ENCODE measurements at regions not wholly inside any gene's neighbourhood (a gene's known extent, or its start where the extent isn't known, plus 50 kb on each side); places are given as distances from the start of the nearest gene placed in this dataset.

GRCh38 chr3:186421946-186422345 lies 59.9 kb upstream of the DGKG start:
- Histone ChIP-seq H3K36me3 (ENCODE audit: control insufficient read depth, insufficient read depth, low read length) (no peaks in the 10 kb centered on the region), H3K27me3 (ENCODE audit: control insufficient read depth in 2 of 2, insufficient read depth in 2 of 2, low read length in 2 of 2) (peaks cover 13 to 25% of the 10 kb centered on the region in 2 experiments), H3K4me1 (replicated peaks in 1 of 2; ENCODE audit: control insufficient read depth in 2 of 2, insufficient read depth in 2 of 2, low read length in 2 of 2) (no peaks in the 10 kb centered on the region; a peak in 1 of 5 replicates), H3K27ac (ENCODE audit: extremely low read depth, low read depth, low read length) (no peak overlapping the region), H3K79me2 (ENCODE audit: control insufficient read depth, insufficient read depth, low read length) (no peaks in the 10 kb centered on the region), H3K4me3 (no peak overlapping the region), H3K4me2 (ENCODE audit: insufficient read depth, low read length) (no peak overlapping the region), H4K20me1 (replicated peaks; ENCODE audit: control insufficient read depth, insufficient read depth, low read length) (no peaks in the 10 kb centered on the region), H2AFZ (ENCODE audit: low read depth, low read length) (no peak overlapping the region), H3K9me1 (ENCODE audit: control insufficient read depth, insufficient read depth, low read length) (no peaks in the 10 kb centered on the region), H3K9me3 (replicated peaks; ENCODE audit: control insufficient read depth, insufficient read depth, low read depth, low read length) (no peaks in the 10 kb centered on the region), H3K9ac (ENCODE audit: insufficient read depth in 1 of 2, low read depth in 2 of 2, low read length in 2 of 2) (no peak overlapping the region)
- intact Hi-C loops (cut with micrococcal nuclease), result no loop called here
- ATAC-seq (no peak), DNase-seq (ENCODE audit: extremely low read depth in 1 of 4, low spot score in 3 of 4) (no peak), FAIRE-seq (no peak)
- BruUV-seq (replicated peaks), result no TSS peak
- in situ Hi-C loops (cut with MboI), result no loop called here
- ChIA-PET CTCF (ENCODE audit: low intra/inter-chr PET ratio) (no interaction called here), POLR2A (interaction anchor here (0.6 kb wide), 1 partner anchor 120 kb away, joined by 3 read pairs; no protein-coding TSS in a partner anchor)
- TF ChIP-seq ZNF277 (CRISPR knock-in tag; IDR thresholded peaks at IDR 0.05; ENCODE audit: borderline replicate concordance) (no peak), MCM7 (IDR thresholded peaks at IDR 0.05) (no peak), TCF15 (CRISPR knock-in tag; IDR thresholded peaks at IDR 0.05) (no peak), HDAC6 (IDR thresholded peaks at IDR 0.05; ENCODE audit: low read depth, low read length) (no peak), SMAD3 (CRISPR knock-in tag; conservative IDR thresholded peaks at IDR 0.05) (no peak), RBM39 (optimal IDR thresholded peaks at IDR 0.05; ENCODE audit: low read depth, low read length) (no peak), MBD1 (CRISPR knock-in tag; IDR thresholded peaks at IDR 0.05) (no peak), ZNF324 (CRISPR knock-in tag; IDR thresholded peaks at IDR 0.05) (no peak), KLF13 (tag; IDR thresholded peaks at IDR 0.05; ENCODE audit: borderline replicate concordance, low read depth) (no peak), SLC30A9 (CRISPR knock-in tag; IDR thresholded peaks at IDR 0.05) (no peak)
- TF ChIP-seq, protein P1, sequence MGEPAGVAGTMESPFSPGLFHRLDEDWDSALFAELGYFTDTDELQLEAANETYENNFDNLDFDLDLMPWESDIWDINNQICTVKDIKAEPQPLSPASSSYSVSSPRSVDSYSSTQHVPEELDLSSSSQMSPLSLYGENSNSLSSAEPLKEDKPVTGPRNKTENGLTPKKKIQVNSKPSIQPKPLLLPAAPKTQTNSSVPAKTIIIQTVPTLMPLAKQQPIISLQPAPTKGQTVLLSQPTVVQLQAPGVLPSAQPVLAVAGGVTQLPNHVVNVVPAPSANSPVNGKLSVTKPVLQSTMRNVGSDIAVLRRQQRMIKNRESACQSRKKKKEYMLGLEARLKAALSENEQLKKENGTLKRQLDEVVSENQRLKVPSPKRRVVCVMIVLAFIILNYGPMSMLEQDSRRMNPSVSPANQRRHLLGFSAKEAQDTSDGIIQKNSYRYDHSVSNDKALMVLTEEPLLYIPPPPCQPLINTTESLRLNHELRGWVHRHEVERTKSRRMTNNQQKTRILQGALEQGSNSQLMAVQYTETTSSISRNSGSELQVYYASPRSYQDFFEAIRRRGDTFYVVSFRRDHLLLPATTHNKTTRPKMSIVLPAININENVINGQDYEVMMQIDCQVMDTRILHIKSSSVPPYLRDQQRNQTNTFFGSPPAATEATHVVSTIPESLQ (CRISPR knock-in tag; IDR thresholded peaks at IDR 0.05), result no peak
- TF ChIP-seq, protein P2, sequence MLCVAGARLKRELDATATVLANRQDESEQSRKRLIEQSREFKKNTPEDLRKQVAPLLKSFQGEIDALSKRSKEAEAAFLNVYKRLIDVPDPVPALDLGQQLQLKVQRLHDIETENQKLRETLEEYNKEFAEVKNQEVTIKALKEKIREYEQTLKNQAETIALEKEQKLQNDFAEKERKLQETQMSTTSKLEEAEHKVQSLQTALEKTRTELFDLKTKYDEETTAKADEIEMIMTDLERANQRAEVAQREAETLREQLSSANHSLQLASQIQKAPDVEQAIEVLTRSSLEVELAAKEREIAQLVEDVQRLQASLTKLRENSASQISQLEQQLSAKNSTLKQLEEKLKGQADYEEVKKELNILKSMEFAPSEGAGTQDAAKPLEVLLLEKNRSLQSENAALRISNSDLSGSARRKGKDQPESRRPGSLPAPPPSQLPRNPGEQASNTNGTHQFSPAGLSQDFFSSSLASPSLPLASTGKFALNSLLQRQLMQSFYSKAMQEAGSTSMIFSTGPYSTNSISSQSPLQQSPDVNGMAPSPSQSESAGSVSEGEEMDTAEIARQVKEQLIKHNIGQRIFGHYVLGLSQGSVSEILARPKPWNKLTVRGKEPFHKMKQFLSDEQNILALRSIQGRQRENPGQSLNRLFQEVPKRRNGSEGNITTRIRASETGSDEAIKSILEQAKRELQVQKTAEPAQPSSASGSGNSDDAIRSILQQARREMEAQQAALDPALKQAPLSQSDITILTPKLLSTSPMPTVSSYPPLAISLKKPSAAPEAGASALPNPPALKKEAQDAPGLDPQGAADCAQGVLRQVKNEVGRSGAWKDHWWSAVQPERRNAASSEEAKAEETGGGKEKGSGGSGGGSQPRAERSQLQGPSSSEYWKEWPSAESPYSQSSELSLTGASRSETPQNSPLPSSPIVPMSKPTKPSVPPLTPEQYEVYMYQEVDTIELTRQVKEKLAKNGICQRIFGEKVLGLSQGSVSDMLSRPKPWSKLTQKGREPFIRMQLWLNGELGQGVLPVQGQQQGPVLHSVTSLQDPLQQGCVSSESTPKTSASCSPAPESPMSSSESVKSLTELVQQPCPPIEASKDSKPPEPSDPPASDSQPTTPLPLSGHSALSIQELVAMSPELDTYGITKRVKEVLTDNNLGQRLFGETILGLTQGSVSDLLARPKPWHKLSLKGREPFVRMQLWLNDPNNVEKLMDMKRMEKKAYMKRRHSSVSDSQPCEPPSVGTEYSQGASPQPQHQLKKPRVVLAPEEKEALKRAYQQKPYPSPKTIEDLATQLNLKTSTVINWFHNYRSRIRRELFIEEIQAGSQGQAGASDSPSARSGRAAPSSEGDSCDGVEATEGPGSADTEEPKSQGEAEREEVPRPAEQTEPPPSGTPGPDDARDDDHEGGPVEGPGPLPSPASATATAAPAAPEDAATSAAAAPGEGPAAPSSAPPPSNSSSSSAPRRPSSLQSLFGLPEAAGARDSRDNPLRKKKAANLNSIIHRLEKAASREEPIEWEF (CRISPR knock-in tag; IDR thresholded peaks at IDR 0.05), result no peak

Data from K562 (cell line).